ENCODE measurements at regions not wholly inside any gene's neighbourhood (a gene's known extent, or its start where the extent isn't known, plus 50 kb on each side); places are given as distances from the start of the nearest gene placed in this dataset.

DNA sequence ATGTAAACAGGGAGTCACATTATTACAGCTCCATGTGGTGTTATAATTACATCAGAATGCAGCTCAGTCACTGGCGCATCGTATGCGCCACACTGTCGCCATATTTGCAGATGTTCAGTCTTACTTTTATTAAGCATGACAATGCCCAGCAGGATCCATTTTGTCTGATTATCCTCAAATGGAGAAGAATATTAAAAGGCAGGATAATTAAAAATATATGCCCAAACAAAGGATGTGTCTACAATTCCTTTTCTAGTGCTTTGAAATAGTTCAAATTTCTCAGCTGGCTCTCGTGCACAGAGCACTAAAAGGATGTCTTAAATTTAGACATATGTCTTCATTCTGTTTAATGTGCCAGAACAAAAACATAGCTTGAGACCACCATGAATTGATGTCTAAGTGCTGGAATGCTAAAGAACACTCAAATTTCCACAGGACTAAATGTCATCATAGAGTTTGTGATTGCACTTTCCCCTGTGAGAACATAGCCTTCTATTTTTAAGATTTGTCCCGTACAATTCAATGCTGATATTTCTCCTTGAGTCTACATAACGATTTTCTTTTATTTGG, 168.0 kb downstream of the DKK1 start:
- Histone ChIP-seq H2BK5ac (ENCODE audit: low read depth, low read length, poor library complexity, severe bottlenecking) (no peak overlapping the region), H2BK15ac (ENCODE audit: low read depth, poor library complexity, severe bottlenecking) (no peak overlapping the region)
- DNase-seq = no peak

DNA sequence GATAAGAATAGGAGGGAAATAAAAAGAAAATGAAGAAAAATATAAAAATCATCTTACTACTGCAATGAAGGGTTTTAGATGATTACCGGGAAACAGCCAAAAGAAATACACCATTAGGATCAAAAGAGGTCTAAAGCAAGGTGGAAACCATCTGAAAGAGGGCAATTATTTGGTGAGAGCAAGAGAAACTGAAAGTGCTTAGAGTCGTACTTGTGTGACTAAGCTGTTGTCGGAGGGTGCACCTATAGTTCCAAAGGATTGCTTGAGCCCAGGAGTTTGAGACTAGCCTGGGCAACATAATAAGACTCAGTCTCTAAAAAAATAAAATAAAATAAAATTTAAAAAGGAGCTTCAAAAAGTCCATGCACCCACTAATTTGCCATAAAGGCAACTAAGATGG, 169.5 kb downstream of the DKK1 start:
- H2BK15ac ChIP-seq (ENCODE audit: low read depth, poor library complexity, severe bottlenecking) = no peak overlapping the region
- peak overlapping the region in 1 of 2 experiments; percentile 36 for H3K4me3 ChIP-seq (ENCODE audit: insufficient read depth in 1 of 2, low read depth in 1 of 2, low read length in 2 of 2)
- H4K91ac ChIP-seq (ENCODE audit: low read length) = no peak overlapping the region
- 98% methylated on average over 2 of the region's 3 CpGs for WGBS
- no peak overlapping the region for H3K27ac ChIP-seq (ENCODE audit: low read length, poor library complexity, severe bottlenecking)
- H4K8ac ChIP-seq (ENCODE audit: low read length) = no peak overlapping the region
- no peaks in the 10 kb centered on the region for H3K36me3 ChIP-seq (ENCODE audit: control insufficient read depth in 1 of 2, insufficient read depth in 2 of 2, low read depth in 1 of 2, low read length in 2 of 2)
- H3K18ac ChIP-seq (ENCODE audit: low read depth in 1 of 2, low read length in 2 of 2) = no peak overlapping the region
- H3K4me2 ChIP-seq (ENCODE audit: low read length, poor library complexity, severe bottlenecking) = no peak overlapping the region
- H3K9ac ChIP-seq (ENCODE audit: low read length) = peak overlapping the region; percentile 83
- no peak for DNase-seq
- H2BK120ac ChIP-seq (ENCODE audit: low read depth, low read length) = no peak overlapping the region
- no peaks in the 10 kb centered on the region for H3K79me1 ChIP-seq (replicated peaks; ENCODE audit: low read length, poor library complexity, severe bottlenecking)
- H3K14ac ChIP-seq (ENCODE audit: low read length in 2 of 2) = no peak overlapping the region
- no peak overlapping the region for H2AK5ac ChIP-seq (ENCODE audit: low read length, severe bottlenecking)
- no peak overlapping the region for H2AFZ ChIP-seq (ENCODE audit: low read depth, low read length)
- H3K27me3 ChIP-seq (ENCODE audit: control insufficient read depth in 1 of 2, insufficient read depth in 1 of 2, low read length in 2 of 2) = no peaks in the 10 kb centered on the region
- H3K4ac ChIP-seq (ENCODE audit: low read depth in 1 of 2, low read length in 2 of 2) = no peak overlapping the region
- no peak overlapping the region for H3K23ac ChIP-seq (ENCODE audit: low read length in 2 of 2)
- H3K9me3 ChIP-seq (ENCODE audit: control insufficient read depth, low read length) = no peaks in the 10 kb centered on the region
- no peak overlapping the region for H2BK5ac ChIP-seq (ENCODE audit: low read depth, low read length, poor library complexity, severe bottlenecking)
- H3K4me1 ChIP-seq (ENCODE audit: control insufficient read depth, insufficient read depth, low read depth, low read length) = no peaks in the 10 kb centered on the region
- H2BK12ac ChIP-seq (ENCODE audit: low read length in 2 of 2) = no peak overlapping the region

More for the DNA sequence above, 168.0 kb downstream of the DKK1 start:
- no peak overlapping the region for H3K14ac ChIP-seq (ENCODE audit: low read length in 2 of 2)
- no peaks in the 10 kb centered on the region for H3K27me3 ChIP-seq (ENCODE audit: control insufficient read depth in 1 of 2, insufficient read depth in 1 of 2, low read length in 2 of 2)
- H3K23ac ChIP-seq (ENCODE audit: low read length in 2 of 2) = no peak overlapping the region
- H2AK5ac ChIP-seq (ENCODE audit: low read length, severe bottlenecking) = no peak overlapping the region
- no peak overlapping the region for H3K4ac ChIP-seq (ENCODE audit: low read depth in 1 of 2, low read length in 2 of 2)
- H3K4me3 ChIP-seq (ENCODE audit: insufficient read depth in 1 of 2, low read depth in 1 of 2, low read length in 2 of 2) = no peak overlapping the region
- H3K27ac ChIP-seq (ENCODE audit: low read length, poor library complexity, severe bottlenecking) = no peak overlapping the region
- no peak overlapping the region for H3K9ac ChIP-seq (ENCODE audit: low read length)
- no peak overlapping the region for H3K18ac ChIP-seq (ENCODE audit: low read depth in 1 of 2, low read length in 2 of 2)
- H3K4me1 ChIP-seq (ENCODE audit: control insufficient read depth, insufficient read depth, low read depth, low read length) = no peaks in the 10 kb centered on the region
- no peaks in the 10 kb centered on the region for H3K36me3 ChIP-seq (ENCODE audit: control insufficient read depth in 1 of 2, insufficient read depth in 2 of 2, low read depth in 1 of 2, low read length in 2 of 2)
- H2AFZ ChIP-seq (ENCODE audit: low read depth, low read length) = no peak overlapping the region
- no peak overlapping the region for H4K8ac ChIP-seq (ENCODE audit: low read length)
- WGBS = 94% methylated on average over 4 of the region's 7 CpGs
- no peak overlapping the region for H2BK12ac ChIP-seq (ENCODE audit: low read length in 2 of 2)
- no peak overlapping the region for H2BK120ac ChIP-seq (ENCODE audit: low read depth, low read length)
- H3K79me1 ChIP-seq (replicated peaks; ENCODE audit: low read length, poor library complexity, severe bottlenecking) = no peaks in the 10 kb centered on the region
- H3K4me2 ChIP-seq (ENCODE audit: low read length, poor library complexity, severe bottlenecking) = no peak overlapping the region
- no peaks in the 10 kb centered on the region for H3K9me3 ChIP-seq (ENCODE audit: control insufficient read depth, low read length)
- no peak overlapping the region for H4K91ac ChIP-seq (ENCODE audit: low read length)

DNA sequence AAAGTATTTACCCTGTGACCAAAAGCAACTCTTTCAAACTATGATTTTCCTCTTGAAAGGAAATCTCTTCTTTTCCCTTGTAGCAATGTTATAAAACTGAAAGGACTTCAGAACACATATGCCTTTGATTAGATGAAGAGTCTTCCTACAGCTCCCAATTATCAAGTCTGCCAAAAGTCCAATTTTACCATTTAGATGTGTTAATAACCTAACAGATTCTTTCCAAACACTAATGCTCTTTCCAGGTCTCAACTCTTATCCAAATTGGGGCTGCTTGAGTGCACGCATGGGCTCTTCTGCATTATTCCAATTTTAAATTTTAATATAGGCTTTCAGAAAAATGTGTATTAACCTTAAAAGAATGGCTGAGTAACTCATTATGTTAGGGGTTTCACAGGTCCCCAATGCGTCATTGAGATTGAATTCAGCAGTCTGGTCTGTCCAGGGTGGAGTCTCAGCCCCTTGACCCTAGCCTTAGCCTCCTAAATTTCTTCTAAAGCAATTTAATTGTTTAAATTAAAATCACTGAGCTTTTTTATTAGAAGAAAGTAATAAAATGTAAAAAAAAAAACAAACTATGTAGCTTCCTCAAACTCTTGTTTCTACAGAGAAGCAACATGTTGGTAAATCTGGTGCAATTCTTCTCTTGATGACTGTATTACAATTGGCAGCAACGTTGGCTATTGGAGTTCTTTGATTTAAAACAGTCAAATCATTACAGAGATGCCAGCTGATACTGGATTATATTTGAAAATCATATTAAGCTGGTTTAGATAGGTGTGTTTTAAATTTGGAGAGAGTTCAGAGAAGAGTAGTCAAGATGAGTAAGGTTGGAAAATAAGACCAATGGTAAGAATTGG, 170.4 kb downstream of the DKK1 start:
- Histone ChIP-seq H3K9me3 (ENCODE audit: control insufficient read depth, low read length) (no peaks in the 10 kb centered on the region), H2AK5ac (ENCODE audit: low read length, severe bottlenecking) (no peak overlapping the region), H2AFZ (ENCODE audit: low read depth, low read length) (no peak overlapping the region), H3K9ac (ENCODE audit: low read length) (peak overlapping the region; percentile 83), H3K23ac (ENCODE audit: low read length in 2 of 2) (no peak overlapping the region), H3K27ac (ENCODE audit: low read length, poor library complexity, severe bottlenecking) (no peak overlapping the region), H3K18ac (ENCODE audit: low read depth in 1 of 2, low read length in 2 of 2) (no peak overlapping the region), H4K91ac (ENCODE audit: low read length) (no peak overlapping the region), H3K79me1 (replicated peaks; ENCODE audit: low read length, poor library complexity, severe bottlenecking) (no peaks in the 10 kb centered on the region), H3K4me1 (ENCODE audit: control insufficient read depth, insufficient read depth, low read depth, low read length) (no peaks in the 10 kb centered on the region), H3K27me3 (ENCODE audit: control insufficient read depth in 1 of 2, insufficient read depth in 1 of 2, low read length in 2 of 2) (no peaks in the 10 kb centered on the region), H3K4me3 (ENCODE audit: insufficient read depth in 1 of 2, low read depth in 1 of 2, low read length in 2 of 2) (peak overlapping the region in 1 of 2 experiments; percentile 36), H3K4ac (ENCODE audit: low read depth in 1 of 2, low read length in 2 of 2) (no peak overlapping the region), H3K36me3 (ENCODE audit: control insufficient read depth in 1 of 2, insufficient read depth in 2 of 2, low read depth in 1 of 2, low read length in 2 of 2) (no peaks in the 10 kb centered on the region), H2BK15ac (ENCODE audit: low read depth, poor library complexity, severe bottlenecking) (no peak overlapping the region), H3K4me2 (ENCODE audit: low read length, poor library complexity, severe bottlenecking) (no peak overlapping the region), H2BK12ac (ENCODE audit: low read length in 2 of 2) (no peak overlapping the region), H3K14ac (ENCODE audit: low read length in 2 of 2) (no peak overlapping the region), H2BK120ac (ENCODE audit: low read depth, low read length) (no peak overlapping the region), H2BK5ac (ENCODE audit: low read depth, low read length, poor library complexity, severe bottlenecking) (no peak overlapping the region), H4K8ac (ENCODE audit: low read length) (no peak overlapping the region)
- 89% methylated on average over 2 of the region's 3 CpGs for WGBS
- no peak for DNase-seq

DNA sequence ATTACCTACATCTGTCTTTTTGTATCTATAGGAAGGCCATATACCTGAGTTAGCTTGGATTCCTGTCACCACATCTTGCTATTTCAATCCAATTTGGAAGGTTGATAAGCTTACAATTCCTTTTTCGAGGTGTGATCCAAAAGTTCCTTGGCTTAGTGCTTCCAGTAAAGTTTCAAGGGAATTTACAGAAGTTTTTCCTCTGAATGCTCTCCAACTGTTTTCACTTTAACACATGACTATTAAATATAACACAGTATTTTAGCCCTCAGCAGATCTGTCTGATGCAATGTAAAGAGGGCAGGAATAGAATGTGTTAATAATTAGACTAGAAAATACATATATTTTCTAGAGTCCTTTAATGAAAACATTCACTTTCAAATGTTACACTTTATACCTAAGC, 171.4 kb downstream of the DKK1 start:
- H4K8ac ChIP-seq (ENCODE audit: low read length) = no peak overlapping the region
- H3K27ac ChIP-seq (ENCODE audit: low read length, poor library complexity, severe bottlenecking) = no peak overlapping the region
- H3K27me3 ChIP-seq (ENCODE audit: control insufficient read depth in 1 of 2, insufficient read depth in 1 of 2, low read length in 2 of 2) = no peaks in the 10 kb centered on the region
- no peaks in the 10 kb centered on the region for H3K79me1 ChIP-seq (replicated peaks; ENCODE audit: low read length, poor library complexity, severe bottlenecking)
- no peak for DNase-seq
- H3K14ac ChIP-seq (ENCODE audit: low read length in 2 of 2) = no peak overlapping the region
- H2AFZ ChIP-seq (ENCODE audit: low read depth, low read length) = no peak overlapping the region
- H3K23ac ChIP-seq (ENCODE audit: low read length in 2 of 2) = no peak overlapping the region
- WGBS = no CpG with 5 or more reads among the region's 1 CpG
- H3K4me1 ChIP-seq (ENCODE audit: control insufficient read depth, insufficient read depth, low read depth, low read length) = no peaks in the 10 kb centered on the region
- no peaks in the 10 kb centered on the region for H3K36me3 ChIP-seq (ENCODE audit: control insufficient read depth in 1 of 2, insufficient read depth in 2 of 2, low read depth in 1 of 2, low read length in 2 of 2)
- no peak overlapping the region for H2BK15ac ChIP-seq (ENCODE audit: low read depth, poor library complexity, severe bottlenecking)
- H4K91ac ChIP-seq (ENCODE audit: low read length) = no peak overlapping the region
- H3K4ac ChIP-seq (ENCODE audit: low read depth in 1 of 2, low read length in 2 of 2) = no peak overlapping the region
- H3K4me3 ChIP-seq (ENCODE audit: insufficient read depth in 1 of 2, low read depth in 1 of 2, low read length in 2 of 2) = peak overlapping the region in 1 of 2 experiments; percentile 38
- H3K9me3 ChIP-seq (ENCODE audit: control insufficient read depth, low read length) = no peaks in the 10 kb centered on the region
- H3K9ac ChIP-seq (ENCODE audit: low read length) = peak overlapping the region; percentile 83
- H2AK5ac ChIP-seq (ENCODE audit: low read length, severe bottlenecking) = no peak overlapping the region
- H3K18ac ChIP-seq (ENCODE audit: low read depth in 1 of 2, low read length in 2 of 2) = no peak overlapping the region
- no peak overlapping the region for H2BK120ac ChIP-seq (ENCODE audit: low read depth, low read length)
- H2BK5ac ChIP-seq (ENCODE audit: low read depth, low read length, poor library complexity, severe bottlenecking) = no peak overlapping the region
- H3K4me2 ChIP-seq (ENCODE audit: low read length, poor library complexity, severe bottlenecking) = no peak overlapping the region
- no peak overlapping the region for H2BK12ac ChIP-seq (ENCODE audit: low read length in 2 of 2)

All from mesenchymal stem cell (in vitro differentiated cells and primary cell).